Esophagus muscularis mucosa (tissue), 3 donors: ENCODE measurements at regions not wholly inside any gene's neighbourhood (a gene's known extent, or its start where the extent isn't known, plus 50 kb on each side); places are given as distances from the start of the nearest gene placed in this dataset.

Experiments
- CTCF ChIP-seq, 3 experiments: fragments of 200-600 bp in 2 of 3; fragments of 450-650 bp in 1 of 3; sonication (generic) in 2 of 3; IDR thresholded peaks; one replicate each; pipeline ENCODE4 v1.5.1; 2017 to 2019; ENCODE audit warnings: antibody characterized with exemption in 3 of 3, mild to moderate bottlenecking in 2 of 3, moderate library complexity in 1 of 3
- EP300 ChIP-seq: sonication (generic); formaldehyde crosslinking; IDR thresholded peaks from one replicate; pipeline ENCODE4 v1.6.1; 2017; ENCODE audit warnings: antibody characterized with exemption

- TF ChIP-seq CTCF (IDR thresholded peaks at IDR 0.05) (no peak), EP300 (no peak)
Measured at GRCh38 chr5:130555429-130555828, 609.6 kb downstream of the HINT1 start.
